ENCODE measurements at regions not wholly inside any gene's neighbourhood (a gene's known extent, or its start where the extent isn't known, plus 50 kb on each side); places are given as distances from the start of the nearest gene placed in this dataset.

DNA sequence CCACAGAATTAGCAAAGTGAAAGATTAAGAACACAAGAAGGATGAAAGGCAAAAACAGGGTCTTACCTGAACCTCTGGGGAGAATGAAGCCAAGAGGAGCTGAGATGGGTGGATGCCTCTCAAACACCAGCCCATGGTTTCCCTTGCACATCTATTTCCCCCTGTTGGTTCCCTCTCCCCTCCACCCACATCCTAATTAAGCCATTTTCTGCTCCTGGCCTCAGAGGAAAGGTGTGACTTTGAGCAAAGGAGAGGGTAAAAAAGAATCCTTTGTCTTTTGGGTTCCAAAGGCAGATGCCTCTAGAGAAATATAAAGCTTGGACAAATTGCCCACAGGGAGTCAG, 214.9 kb downstream of the RAP2A start:
- intact Hi-C loops (cut with micrococcal nuclease): no loop called here
- H3K27me3 Mint-ChIP-seq: no peaks in the 10 kb centered on the region
- no peak overlapping the region for H3K4me3 Mint-ChIP-seq
- no peak for ATAC-seq (ENCODE audit: low read depth)
- no peaks in the 10 kb centered on the region for H3K9me3 Mint-ChIP-seq
- ChIA-PET CTCF (no interaction called here), POLR2A (no interaction called here)
- TF ChIP-seq, protein P1, sequence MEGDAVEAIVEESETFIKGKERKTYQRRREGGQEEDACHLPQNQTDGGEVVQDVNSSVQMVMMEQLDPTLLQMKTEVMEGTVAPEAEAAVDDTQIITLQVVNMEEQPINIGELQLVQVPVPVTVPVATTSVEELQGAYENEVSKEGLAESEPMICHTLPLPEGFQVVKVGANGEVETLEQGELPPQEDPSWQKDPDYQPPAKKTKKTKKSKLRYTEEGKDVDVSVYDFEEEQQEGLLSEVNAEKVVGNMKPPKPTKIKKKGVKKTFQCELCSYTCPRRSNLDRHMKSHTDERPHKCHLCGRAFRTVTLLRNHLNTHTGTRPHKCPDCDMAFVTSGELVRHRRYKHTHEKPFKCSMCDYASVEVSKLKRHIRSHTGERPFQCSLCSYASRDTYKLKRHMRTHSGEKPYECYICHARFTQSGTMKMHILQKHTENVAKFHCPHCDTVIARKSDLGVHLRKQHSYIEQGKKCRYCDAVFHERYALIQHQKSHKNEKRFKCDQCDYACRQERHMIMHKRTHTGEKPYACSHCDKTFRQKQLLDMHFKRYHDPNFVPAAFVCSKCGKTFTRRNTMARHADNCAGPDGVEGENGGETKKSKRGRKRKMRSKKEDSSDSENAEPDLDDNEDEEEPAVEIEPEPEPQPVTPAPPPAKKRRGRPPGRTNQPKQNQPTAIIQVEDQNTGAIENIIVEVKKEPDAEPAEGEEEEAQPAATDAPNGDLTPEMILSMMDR (IDR thresholded peaks at IDR 0.05): no peak
- no peaks in the 10 kb centered on the region for H3K36me3 Mint-ChIP-seq (ENCODE audit: low read depth)
- no peaks in the 10 kb centered on the region for H3K4me1 Mint-ChIP-seq
- no peak for DNase-seq
- H3K27ac Mint-ChIP-seq: no peak overlapping the region

DNA sequence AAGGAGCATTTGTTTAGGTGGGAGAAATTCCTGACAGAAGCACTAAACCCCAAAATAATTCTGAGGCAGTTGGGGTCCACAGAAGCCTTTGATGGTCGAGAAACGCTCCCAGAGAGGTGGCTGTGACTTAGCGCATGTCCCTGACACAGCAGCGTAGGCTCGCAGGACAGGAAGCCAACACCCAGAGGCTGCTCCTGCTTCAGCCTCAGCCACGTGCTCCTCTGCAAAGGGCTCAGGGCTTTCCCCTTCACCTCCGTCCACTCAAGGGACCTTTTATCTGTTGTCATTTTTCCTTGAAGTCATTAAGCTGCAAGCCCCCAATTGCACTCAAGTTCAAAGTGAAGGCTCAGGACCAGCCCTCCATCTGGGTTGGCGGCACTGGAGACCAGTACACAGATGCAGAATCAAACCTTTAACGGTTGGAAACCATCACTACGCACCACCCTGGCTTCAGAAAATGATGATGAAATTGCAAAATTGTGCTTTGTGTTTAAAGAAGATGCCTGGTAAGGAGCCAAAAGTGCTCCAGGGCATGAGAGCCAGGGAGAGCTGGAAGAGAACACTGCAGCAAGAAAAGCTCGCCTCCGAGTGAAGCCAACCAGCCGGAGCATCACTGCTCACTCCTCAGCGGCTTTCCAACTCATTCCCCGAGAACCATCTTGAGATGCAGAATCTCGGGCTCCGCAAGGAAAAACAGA, 219.6 kb downstream of the RAP2A start:
- Mint-ChIP-seq H3K27ac (no peak overlapping the region), H3K9me3 (no peaks in the 10 kb centered on the region), H3K27me3 (no peaks in the 10 kb centered on the region), H3K4me1 (no peaks in the 10 kb centered on the region), H3K36me3 (ENCODE audit: low read depth) (no peaks in the 10 kb centered on the region), H3K4me3 (no peak overlapping the region)
- CTCF ChIA-PET: no interaction called here
- intact Hi-C loops (cut with micrococcal nuclease): no loop called here
- POLR2A ChIA-PET: no interaction called here
- no peak for DNase-seq
- TF ChIP-seq, protein P1 (IDR thresholded peaks at IDR 0.05): no peak
- no peak for ATAC-seq (ENCODE audit: low read depth)

DNA sequence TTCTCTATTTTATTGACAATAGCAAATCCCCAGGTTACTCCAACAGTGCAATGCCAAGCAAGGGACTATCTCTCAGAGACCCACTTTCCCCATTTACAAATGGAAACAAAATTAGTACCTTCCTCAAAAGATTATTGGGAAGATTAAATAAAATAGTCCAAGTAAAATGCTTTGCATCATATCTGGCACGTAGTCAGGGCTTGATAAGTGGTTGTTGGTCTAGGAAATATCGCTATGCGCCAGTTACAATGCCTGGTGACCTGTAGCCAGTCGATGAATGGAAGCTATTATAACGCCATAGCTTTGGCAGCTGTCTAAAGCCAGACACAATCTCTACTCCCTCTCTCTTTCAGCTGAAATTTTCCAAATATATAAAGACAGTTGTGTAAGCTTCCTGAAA, 220.3 kb downstream of the RAP2A start:
- no peak for ATAC-seq (ENCODE audit: low read depth)
- intact Hi-C loops (cut with micrococcal nuclease): no loop called here

DNA sequence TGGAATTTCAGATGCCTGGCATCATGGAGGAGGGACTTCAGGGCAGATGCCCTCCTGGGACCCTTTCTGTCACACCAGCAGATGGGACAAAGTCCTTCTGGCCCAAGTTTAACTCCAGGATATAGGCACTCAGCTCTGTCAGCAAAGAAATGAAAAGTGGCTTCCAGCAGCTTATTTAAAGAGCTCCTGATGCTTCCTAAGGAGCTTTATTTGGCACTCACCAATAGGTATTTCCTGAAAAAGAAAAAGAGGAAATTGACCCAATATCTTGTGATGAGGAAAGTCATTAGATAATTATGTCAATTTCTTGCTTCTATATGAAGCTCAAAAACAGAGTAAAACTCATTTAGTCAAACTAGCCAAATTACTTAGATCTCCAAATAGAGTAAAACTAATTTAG, 224.6 kb downstream of the RAP2A start:
- Mint-ChIP-seq H3K9me3 (no peaks in the 10 kb centered on the region), H3K27ac (no peak overlapping the region), H3K27me3 (peaks cover 3% of the 10 kb centered on the region), H3K4me3 (no peak overlapping the region), H3K4me1 (no peaks in the 10 kb centered on the region), H3K36me3 (ENCODE audit: low read depth) (no peaks in the 10 kb centered on the region)
- POLR2A ChIA-PET: interaction anchor here (1.2 kb wide), 1 partner anchor 225 kb away, joined by 3 read pairs; no protein-coding TSS in a partner anchor
- DNase-seq (no peak), ATAC-seq (ENCODE audit: low read depth) (no peak)
- TF ChIP-seq, protein P1 (IDR thresholded peaks at IDR 0.05): no peak
- CTCF ChIA-PET: interaction anchor here (1.6 to 1.9 kb wide), 2 partner anchors 225 to 549 kb away, joined by 4 to 9 read pairs; partner anchors contain the start of gene RAP2A
- intact Hi-C loops (cut with micrococcal nuclease): loop anchor here (2.0 kb wide), 2 partner anchors 300 to 550 kb away; no protein-coding TSS in a partner anchor

More for the DNA sequence above, 220.3 kb downstream of the RAP2A start:
- no peak overlapping the region for H3K4me3 Mint-ChIP-seq
- H3K27me3 Mint-ChIP-seq: no peaks in the 10 kb centered on the region
- H3K4me1 Mint-ChIP-seq: no peaks in the 10 kb centered on the region
- H3K36me3 Mint-ChIP-seq (ENCODE audit: low read depth): no peaks in the 10 kb centered on the region
- no peak for DNase-seq
- ChIA-PET POLR2A (no interaction called here), CTCF (no interaction called here)
- H3K9me3 Mint-ChIP-seq: no peaks in the 10 kb centered on the region
- TF ChIP-seq, protein P1 (IDR thresholded peaks at IDR 0.05): no peak
- no peak overlapping the region for H3K27ac Mint-ChIP-seq

DNA sequence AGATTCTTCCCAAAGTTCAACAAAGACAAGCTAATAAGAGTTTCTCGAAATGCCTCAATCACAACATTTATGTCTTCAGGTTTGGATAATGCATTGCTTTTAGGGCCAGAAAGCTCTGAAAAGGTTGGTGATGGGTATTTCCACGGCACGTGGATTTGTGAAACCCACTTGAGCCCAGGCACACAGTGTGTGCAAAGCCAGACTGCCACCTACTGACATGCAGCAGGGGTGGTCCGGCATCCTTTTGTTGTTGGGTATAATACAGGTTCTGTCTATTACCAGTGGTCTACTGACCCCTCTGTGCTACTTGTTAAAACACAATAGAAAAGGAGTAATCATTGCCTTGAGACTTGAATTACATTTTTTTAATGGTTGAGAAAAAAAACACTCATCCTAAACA, 225.6 kb downstream of the RAP2A start:
- DNase-seq (no peak), ATAC-seq (ENCODE audit: low read depth) (no peak)
- POLR2A ChIA-PET: interaction anchor here (1.2 kb wide), 1 partner anchor 226 kb away, joined by 3 read pairs; no protein-coding TSS in a partner anchor
- intact Hi-C loops (cut with micrococcal nuclease): loop anchor here (2.0 kb wide), 2 partner anchors 301 to 551 kb away; no protein-coding TSS in a partner anchor
- Mint-ChIP-seq H3K27ac (no peak overlapping the region), H3K36me3 (ENCODE audit: low read depth) (no peaks in the 10 kb centered on the region), H3K4me3 (no peak overlapping the region), H3K27me3 (peaks cover 3% of the 10 kb centered on the region), H3K4me1 (no peaks in the 10 kb centered on the region), H3K9me3 (no peaks in the 10 kb centered on the region)
- TF ChIP-seq, protein P1 (IDR thresholded peaks at IDR 0.05): no peak
- CTCF ChIA-PET: interaction anchor here (1.6 to 1.9 kb wide), 2 partner anchors 226 to 550 kb away, joined by 4 to 9 read pairs; partner anchors contain the start of gene RAP2A

Measured in activated B cell treated with CpG ODN at 0.5 μM for 24 hours (primary cell).